Cardiac septum (tissue), 1 donor: ENCODE measurements at regions not wholly inside any gene's neighbourhood (a gene's known extent, or its start where the extent isn't known, plus 50 kb on each side); places are given as distances from the start of the nearest gene placed in this dataset.

ENCODE experiments used
- DNase-seq: peaks from one replicate; pipeline ENCODE4 v3.0.0-alpha.2; 2020; ENCODE audit warnings: low spot score
- intact Hi-C: fragments of 100-400 bp; cut with DNase I; formaldehyde crosslinking; loops from one replicate; pipeline ENCODE4 v1.14.0; 2022
- donor health status: DM: no; HTN: no; CAD: no.

- DNase-seq = no peak
- intact Hi-C loops = no loop called here
Measured at GRCh38 chr13:68046903-68047302, 816.8 kb upstream of the PCDH9 start.

GRCh38 chr13:68030152-68030809, 800.1 kb upstream of the PCDH9 start:
- intact Hi-C loops = no loop called here
- DNase-seq = no peak

- intact Hi-C loops = no loop called here
Measured at GRCh38 chr13:68028701-68029100, 798.6 kb upstream of the PCDH9 start.

DNA sequence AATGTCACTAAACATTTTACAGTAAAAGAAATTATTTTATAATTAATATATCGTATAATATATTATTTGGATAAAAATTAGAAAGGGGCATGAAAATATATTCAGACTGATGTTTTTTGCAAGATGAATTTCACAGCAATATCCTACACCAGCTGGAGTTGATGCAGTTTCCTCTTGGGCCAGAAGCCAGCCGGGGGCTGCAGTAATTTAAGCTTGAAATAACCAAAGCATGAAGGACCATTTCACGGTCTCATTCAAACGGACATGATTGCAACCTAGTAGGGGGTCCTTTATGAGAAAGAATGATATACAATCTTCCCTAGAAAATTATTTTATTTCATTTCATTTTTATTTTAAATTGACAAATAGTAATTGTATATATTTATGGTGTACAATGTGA, 797.2 kb upstream of the PCDH9 start:
- no peak for DNase-seq
- intact Hi-C loops = no loop called here

More at GRCh38 chr13:68028701-68029100, 798.6 kb upstream of the PCDH9 start:
- DNase-seq = no peak

DNA sequence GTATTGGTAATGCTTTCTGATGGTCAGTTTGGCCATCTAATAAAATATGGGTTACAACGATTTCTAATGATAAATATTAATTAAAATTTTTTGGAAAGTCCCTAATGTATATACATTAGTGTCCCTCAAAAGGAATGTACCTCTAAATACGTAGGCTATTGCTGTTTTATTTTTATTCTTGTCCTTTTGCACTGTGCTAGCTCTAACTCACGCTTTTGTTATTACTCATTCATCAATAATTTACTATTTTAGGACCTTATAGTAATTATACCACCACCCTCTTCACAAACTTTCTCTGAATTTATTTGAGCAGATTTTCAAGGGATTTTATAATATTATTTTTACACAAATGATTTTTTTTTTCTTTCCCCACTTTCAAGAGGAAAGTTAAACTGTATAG, 795.9 kb upstream of the PCDH9 start:
- DNase-seq = no peak
- intact Hi-C loops = no loop called here

GRCh38 chr13:68025604-68026003, 795.5 kb upstream of the PCDH9 start:
- intact Hi-C loops = no loop called here
- no peak for DNase-seq

- no peak for DNase-seq
- intact Hi-C loops = no loop called here
Measured at GRCh38 chr13:68023838-68024581, 793.9 kb upstream of the PCDH9 start.

DNA sequence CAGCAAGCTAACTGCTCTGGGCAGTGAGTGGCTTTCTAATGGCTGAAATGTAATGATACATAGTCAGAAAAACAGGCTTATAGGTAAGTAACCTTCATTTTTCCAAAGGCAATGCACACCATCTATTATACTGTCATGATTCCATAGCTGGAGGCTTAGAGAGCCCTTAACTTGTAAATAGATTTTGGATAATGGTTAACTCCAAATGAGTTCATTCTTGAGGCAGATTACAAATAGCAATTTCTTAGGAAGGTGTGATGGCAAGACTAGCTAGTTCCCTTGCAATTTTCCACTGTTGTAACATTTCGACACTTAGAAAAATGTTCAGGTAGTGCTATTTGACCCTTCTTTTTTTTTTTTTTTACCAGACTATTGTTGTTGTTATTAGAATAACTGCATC, 789.8 kb upstream of the PCDH9 start:
- no peak for DNase-seq
- intact Hi-C loops = no loop called here

DNA sequence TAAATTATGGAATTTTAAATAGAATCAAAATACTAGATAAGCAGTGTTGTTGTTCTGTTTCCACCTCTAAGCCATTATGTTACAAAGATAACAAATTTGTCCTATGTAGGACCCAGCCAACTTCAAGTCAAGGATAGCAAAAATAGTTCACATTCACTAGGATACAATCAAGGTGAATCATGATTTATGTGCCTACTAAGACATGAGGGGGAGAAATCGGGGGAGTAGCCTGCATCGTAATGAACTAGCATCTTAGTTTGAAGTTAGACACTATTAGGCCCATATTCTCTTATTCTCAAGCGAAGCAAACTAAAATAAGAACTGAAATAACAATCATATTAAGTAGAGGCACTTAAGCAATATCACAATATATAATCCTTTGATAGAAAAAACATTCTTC, 779.4 kb upstream of the PCDH9 start:
- intact Hi-C loops = no loop called here

GRCh38 chr13:68007576-68007975, 777.4 kb upstream of the PCDH9 start:
- DNase-seq = no peak
- intact Hi-C loops = no loop called here

More for the DNA sequence above, 779.4 kb upstream of the PCDH9 start:
- DNase-seq = no peak

- intact Hi-C loops = no loop called here
- DNase-seq = no peak
Measured at GRCh38 chr13:67996101-67996500, 766.0 kb upstream of the PCDH9 start.

DNA sequence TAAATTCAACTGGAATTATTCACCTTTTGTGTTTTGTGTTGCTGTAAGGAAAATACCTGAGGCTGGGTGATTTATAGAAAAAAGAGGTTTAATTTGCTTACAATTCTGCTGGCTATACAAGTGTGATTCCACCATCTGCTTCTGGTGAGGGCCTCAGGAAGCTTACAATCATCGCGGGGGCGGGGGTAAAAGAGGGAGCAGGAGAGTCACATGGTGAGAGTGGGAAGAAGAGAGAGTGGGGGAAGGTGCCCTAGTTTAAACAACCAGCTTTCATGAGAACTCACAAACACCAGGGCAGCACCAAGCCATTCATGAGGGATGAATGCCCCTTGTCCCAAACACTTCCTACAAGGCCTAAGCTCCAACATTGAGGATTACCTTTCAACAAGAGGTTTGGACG, 760.7 kb upstream of the PCDH9 start:
- intact Hi-C loops = no loop called here
- DNase-seq = no peak

- intact Hi-C loops = no loop called here
- no peak for DNase-seq
Measured at GRCh38 chr13:67986234-67986633, 756.1 kb upstream of the PCDH9 start.

DNA sequence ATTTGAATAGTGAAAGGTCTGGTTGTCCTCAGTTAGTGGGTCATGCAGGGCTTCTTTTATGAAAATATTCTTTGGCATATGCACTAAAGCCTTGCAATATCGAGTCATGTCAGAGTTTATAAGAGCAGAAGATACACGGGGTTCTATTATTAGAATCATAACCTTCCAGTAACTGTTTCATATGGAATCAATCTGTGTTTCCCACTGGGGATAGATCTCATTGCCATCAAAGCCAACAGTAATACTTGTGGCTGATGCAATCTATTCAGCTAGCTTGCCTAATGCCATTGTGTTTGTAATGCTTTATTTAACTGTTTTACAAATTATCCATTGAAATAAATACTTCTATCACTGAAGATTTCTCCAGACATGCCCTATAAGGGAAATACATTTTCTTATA, 746.9 kb upstream of the PCDH9 start:
- no peak for DNase-seq
- intact Hi-C loops = no loop called here

GRCh38 chr13:67971291-67971690, 741.2 kb upstream of the PCDH9 start:
- DNase-seq = no peak
- intact Hi-C loops = no loop called here

GRCh38 chr13:67967031-67967430, 736.9 kb upstream of the PCDH9 start:
- intact Hi-C loops = no loop called here
- no peak for DNase-seq

DNA sequence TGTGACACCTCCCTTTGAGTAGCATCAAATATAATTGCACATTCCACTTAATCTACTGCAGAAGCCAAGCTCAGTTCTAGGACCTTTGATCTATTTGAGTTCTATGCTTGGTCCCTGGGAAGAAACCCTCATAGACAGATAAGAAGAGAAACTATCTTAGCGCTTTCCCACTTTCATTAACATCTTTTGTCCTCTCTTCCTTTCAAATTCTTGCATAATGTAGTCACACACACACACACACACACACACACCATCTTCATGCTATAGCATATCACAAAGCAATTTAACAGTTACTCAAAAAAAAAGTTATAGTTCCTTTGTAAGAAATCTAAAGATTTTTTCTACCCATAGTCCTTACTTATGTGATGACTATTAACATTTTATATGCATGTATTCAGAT, 735.9 kb upstream of the PCDH9 start:
- intact Hi-C loops = no loop called here
- DNase-seq = no peak

GRCh38 chr13:67964986-67965385, 734.9 kb upstream of the PCDH9 start:
- DNase-seq = no peak
- intact Hi-C loops = no loop called here

DNA sequence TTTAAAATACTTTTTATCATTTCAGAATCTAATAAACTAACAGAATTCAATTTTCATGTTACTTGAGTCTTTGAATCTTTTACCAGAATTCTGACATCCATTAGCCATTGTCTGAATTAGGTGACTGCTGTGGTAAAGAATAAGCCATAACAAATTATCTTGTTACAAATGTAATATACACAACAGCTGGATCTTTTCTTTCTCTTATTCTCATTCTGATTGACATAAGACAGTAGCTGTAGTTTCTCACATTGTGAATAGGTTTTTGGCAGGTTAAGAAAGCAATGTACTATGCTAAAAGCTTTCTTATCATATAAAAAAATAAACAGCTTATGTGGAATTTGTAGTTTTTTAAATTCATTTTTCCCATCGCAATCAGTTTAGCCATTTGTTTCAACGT, 734.0 kb upstream of the PCDH9 start:
- no peak for DNase-seq
- intact Hi-C loops = no loop called here

DNA sequence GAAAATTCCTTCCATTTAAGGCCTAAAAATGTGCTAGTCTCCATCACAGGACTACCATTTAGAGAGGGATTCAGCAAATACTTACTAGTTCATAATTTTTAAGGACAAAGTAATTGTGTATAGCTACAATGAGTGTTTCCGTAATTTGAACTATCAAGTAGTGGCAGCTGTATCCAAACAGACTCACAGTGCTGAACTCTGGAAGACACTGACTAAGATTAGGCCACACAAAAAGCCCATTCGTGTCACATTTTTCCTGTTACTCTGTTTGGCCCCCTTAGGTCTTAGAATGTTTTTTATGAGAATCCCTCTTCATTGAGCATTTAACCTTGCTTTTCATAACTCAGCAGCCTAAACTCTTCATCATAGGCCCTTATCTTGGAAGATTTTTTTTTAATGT, 731.2 kb upstream of the PCDH9 start:
- intact Hi-C loops = no loop called here
- no peak for DNase-seq

DNA sequence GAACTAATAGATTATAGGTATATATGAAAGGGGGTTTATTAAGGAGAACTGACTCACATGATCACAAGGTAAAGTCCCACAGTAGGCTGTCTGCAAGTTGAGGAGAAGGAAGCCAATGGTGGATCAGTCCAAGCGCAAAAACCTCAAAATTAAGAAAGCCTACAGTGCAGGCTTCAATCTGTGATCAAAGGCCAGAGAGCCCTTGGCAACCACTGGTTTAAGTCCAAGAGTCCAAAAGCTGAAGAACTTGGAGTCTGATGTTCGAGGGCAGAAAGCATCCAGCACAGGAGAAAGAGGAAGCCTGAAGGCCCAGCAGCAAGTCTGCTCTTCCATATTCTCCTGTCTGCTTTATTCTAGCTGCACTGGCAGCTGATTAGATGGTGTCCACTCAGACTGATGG, 721.3 kb upstream of the PCDH9 start:
- DNase-seq = no peak
- intact Hi-C loops = no loop called here

DNA sequence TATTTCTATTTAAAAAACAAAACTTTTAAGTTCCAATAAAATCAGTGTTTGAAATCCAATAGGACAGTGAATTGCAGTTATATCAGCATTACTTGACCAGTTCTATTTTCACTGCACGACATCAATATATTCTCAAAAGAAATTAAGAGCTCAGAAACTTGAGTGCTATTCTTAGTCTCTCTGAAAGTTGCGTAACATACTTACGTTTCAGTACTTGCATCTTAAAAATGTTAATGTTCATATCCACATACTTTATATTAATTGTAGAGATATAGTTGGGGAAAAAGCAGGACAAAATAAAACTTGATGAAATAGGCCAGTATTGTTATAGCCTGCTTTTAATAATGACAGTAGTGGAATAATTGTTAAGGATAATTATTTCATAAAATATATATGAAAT, 720.5 kb upstream of the PCDH9 start:
- intact Hi-C loops = no loop called here
- DNase-seq = no peak
